ENCODE measurements at regions not wholly inside any gene's neighbourhood (a gene's known extent, or its start where the extent isn't known, plus 50 kb on each side); places are given as distances from the start of the nearest gene placed in this dataset.

GRCh38 chr4:159723341-159724048, 620.6 kb downstream of the RAPGEF2 start:
- Mint-ChIP-seq H3K4me3 (no peak overlapping the region), H3K27ac (ENCODE audit: unreplicated experiment) (no peak overlapping the region), H3K36me3 (ENCODE audit: low read depth) (no peaks in the 10 kb centered on the region), H3K9me3 (no peaks in the 10 kb centered on the region), H3K27me3 (ENCODE audit: low read depth) (no peaks in the 10 kb centered on the region), H3K4me1 (no peaks in the 10 kb centered on the region)
- TF ChIP-seq, protein P1, sequence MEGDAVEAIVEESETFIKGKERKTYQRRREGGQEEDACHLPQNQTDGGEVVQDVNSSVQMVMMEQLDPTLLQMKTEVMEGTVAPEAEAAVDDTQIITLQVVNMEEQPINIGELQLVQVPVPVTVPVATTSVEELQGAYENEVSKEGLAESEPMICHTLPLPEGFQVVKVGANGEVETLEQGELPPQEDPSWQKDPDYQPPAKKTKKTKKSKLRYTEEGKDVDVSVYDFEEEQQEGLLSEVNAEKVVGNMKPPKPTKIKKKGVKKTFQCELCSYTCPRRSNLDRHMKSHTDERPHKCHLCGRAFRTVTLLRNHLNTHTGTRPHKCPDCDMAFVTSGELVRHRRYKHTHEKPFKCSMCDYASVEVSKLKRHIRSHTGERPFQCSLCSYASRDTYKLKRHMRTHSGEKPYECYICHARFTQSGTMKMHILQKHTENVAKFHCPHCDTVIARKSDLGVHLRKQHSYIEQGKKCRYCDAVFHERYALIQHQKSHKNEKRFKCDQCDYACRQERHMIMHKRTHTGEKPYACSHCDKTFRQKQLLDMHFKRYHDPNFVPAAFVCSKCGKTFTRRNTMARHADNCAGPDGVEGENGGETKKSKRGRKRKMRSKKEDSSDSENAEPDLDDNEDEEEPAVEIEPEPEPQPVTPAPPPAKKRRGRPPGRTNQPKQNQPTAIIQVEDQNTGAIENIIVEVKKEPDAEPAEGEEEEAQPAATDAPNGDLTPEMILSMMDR (conservative IDR thresholded peaks at IDR 0.05): no peak
- no peak for DNase-seq (ENCODE audit: low read depth, low spot score)

- H3K4me3 Mint-ChIP-seq: no peak overlapping the region
- no peaks in the 10 kb centered on the region for H3K36me3 Mint-ChIP-seq (ENCODE audit: low read depth)
- no peaks in the 10 kb centered on the region for H3K4me1 Mint-ChIP-seq
- no peak overlapping the region for H3K27ac Mint-ChIP-seq (ENCODE audit: unreplicated experiment)
- DNase-seq (ENCODE audit: low read depth, low spot score): no peak
- H3K27me3 Mint-ChIP-seq (ENCODE audit: low read depth): no peaks in the 10 kb centered on the region
- TF ChIP-seq, protein P1 (conservative IDR thresholded peaks at IDR 0.05): no peak
- H3K9me3 Mint-ChIP-seq: no peaks in the 10 kb centered on the region
Observed at GRCh38 chr4:159725571-159725970, 622.7 kb downstream of the RAPGEF2 start.

GRCh38 chr4:159735281-159736207, 632.7 kb downstream of the RAPGEF2 start:
- H3K27ac Mint-ChIP-seq (ENCODE audit: unreplicated experiment): no peak overlapping the region
- no peak for DNase-seq (ENCODE audit: low read depth, low spot score)
- TF ChIP-seq, protein P1 (conservative IDR thresholded peaks at IDR 0.05): no peak

GRCh38 chr4:159736411-159736810, 633.5 kb downstream of the RAPGEF2 start:
- no peak overlapping the region for H3K27ac Mint-ChIP-seq (ENCODE audit: unreplicated experiment)
- peaks cover 8% of the 10 kb centered on the region for H3K9me3 Mint-ChIP-seq
- TF ChIP-seq, protein P1 (conservative IDR thresholded peaks at IDR 0.05): no peak
- no peaks in the 10 kb centered on the region for H3K4me1 Mint-ChIP-seq
- no peaks in the 10 kb centered on the region for H3K27me3 Mint-ChIP-seq (ENCODE audit: low read depth)
- DNase-seq (ENCODE audit: low read depth, low spot score): no peak
- H3K4me3 Mint-ChIP-seq: no peak overlapping the region
- no peaks in the 10 kb centered on the region for H3K36me3 Mint-ChIP-seq (ENCODE audit: low read depth)

More at GRCh38 chr4:159735281-159736207, 632.7 kb downstream of the RAPGEF2 start:
- H3K9me3 Mint-ChIP-seq: peaks cover 6% of the 10 kb centered on the region
- no peak overlapping the region for H3K4me3 Mint-ChIP-seq
- H3K27me3 Mint-ChIP-seq (ENCODE audit: low read depth): no peaks in the 10 kb centered on the region
- no peaks in the 10 kb centered on the region for H3K4me1 Mint-ChIP-seq
- H3K36me3 Mint-ChIP-seq (ENCODE audit: low read depth): no peaks in the 10 kb centered on the region

GRCh38 chr4:159743971-159744370, 641.1 kb downstream of the RAPGEF2 start:
- peaks cover 5% of the 10 kb centered on the region for H3K9me3 Mint-ChIP-seq

More at GRCh38 chr4:159743971-159744370, 641.1 kb downstream of the RAPGEF2 start:
- no peaks in the 10 kb centered on the region for H3K27me3 Mint-ChIP-seq (ENCODE audit: low read depth)
- H3K36me3 Mint-ChIP-seq (ENCODE audit: low read depth): no peaks in the 10 kb centered on the region
- H3K27ac Mint-ChIP-seq (ENCODE audit: unreplicated experiment): no peak overlapping the region
- no peak for DNase-seq (ENCODE audit: low read depth, low spot score)
- no peaks in the 10 kb centered on the region for H3K4me1 Mint-ChIP-seq
- TF ChIP-seq, protein P1 (conservative IDR thresholded peaks at IDR 0.05): no peak
- no peak overlapping the region for H3K4me3 Mint-ChIP-seq

All from neural crest cell (in vitro differentiated cells).